Right lobe of liver (tissue), 6 donors: ENCODE measurements at regions not wholly inside any gene's neighbourhood (a gene's known extent, or its start where the extent isn't known, plus 50 kb on each side); places are given as distances from the start of the nearest gene placed in this dataset.

ENCODE experiments used
- ATAC-seq, 4 donors: fragments of 200-7000 bp; cut with Tn5 transposase; one replicate each; pipeline ENCODE4 v1.9.1; 2020; ENCODE audit warnings: mild to moderate bottlenecking in 4 of 4, moderate library complexity in 4 of 4
- DNase-seq, 3 donors: peaks; one replicate each; pipeline ENCODE4 v3.0.0-alpha.2; 2020
- H3K27ac ChIP-seq, 3 donors: fragments of 200-600 bp; one replicate each; pipeline ENCODE4 v1.8.0; 2022
- H3K27me3 ChIP-seq, 2 donors: fragments of 200-600 bp; one replicate each; pipeline ENCODE4 v1.8.0; 2022
- H3K36me3 ChIP-seq, 4 donors: fragments of 200-600 bp; sonication (generic) in 1 of 4; one replicate each; pipeline versions ENCODE4 v1.5.1 to v1.8.0; 2017 to 2022; ENCODE audit warnings: control low read depth in 1 of 4
- H3K4me1 ChIP-seq, 4 donors: fragments of 200-600 bp; sonication (generic) in 1 of 4; one replicate each; pipeline versions ENCODE4 v1.5.1 to v1.8.0; 2017 to 2022; ENCODE audit warnings: control low read depth in 1 of 4
- H3K4me3 ChIP-seq, 3 donors: fragments of 200-600 bp; one replicate each; pipeline ENCODE4 v1.8.0; 2022
- H3K9me3 ChIP-seq, 4 donors: fragments of 200-600 bp; sonication (generic) in 1 of 4; one replicate each; pipeline versions ENCODE4 v1.5.1 to v1.8.0; 2017 to 2022; ENCODE audit warnings: control low read depth in 1 of 4
- CTCF ChIP-seq, 4 donors: fragments of 200-600 bp in 3 of 4; fragments of 450-650 bp in 1 of 4; IDR thresholded peaks; one replicate each; pipeline versions ENCODE4 v1.5.1 to v1.8.0; 2016 to 2022; ENCODE audit warnings: antibody characterized with exemption in 4 of 4, mild to moderate bottlenecking in 2 of 4
- POLR2A ChIP-seq: fragments of 450-650 bp; IDR thresholded peaks from one replicate; pipeline ENCODE4 v1.6.1; 2017; ENCODE audit warnings: antibody characterized with exemption, mild to moderate bottlenecking
- WGBS: methylation state at CpG from one replicate; pipeline ENCODE4 v1.1.6; 2018; ENCODE audit warnings: low coverage, low lambda C conversion rate; ENCODE audit not compliant: insufficient coverage; ENCODE audit errors: missing lambda C conversion rate; 5-methylcytosine and 5-hydroxymethylcytosine counted together
- intact Hi-C, 2 donors: fragments of 100-400 bp; cut with DNase I; formaldehyde crosslinking; loops; one replicate each; pipeline versions ENCODE4 v1.11.2 to v1.14.1; 2022
- donor health status: DM: no; HTN: yes; CAD: no.
- donor health status: DM: no; HTN: no; CAD: no.
- donor health status: DM: no; HTN: no; CAD: no.
- donor health status: DM: no; HTN: yes; CAD: no.
- donor health status: DM: no; HTN: yes; CAD: no.

- Histone ChIP-seq H3K4me1 (no peaks in the 10 kb centered on the region), H3K4me3 (no peak overlapping the region), H3K9me3 (no peaks in the 10 kb centered on the region), H3K27me3 (no peaks in the 10 kb centered on the region), H3K27ac (no peak overlapping the region), H3K36me3 (no peaks in the 10 kb centered on the region)
- WGBS: 41% methylated on average over 2 of the region's 2 CpGs
- ATAC-seq (no peak), DNase-seq (no peak)
- intact Hi-C loops: no loop called here
- TF ChIP-seq POLR2A (no peak), CTCF (IDR thresholded peaks at IDR 0.05) (no peak)
These were observed 921.6 kb upstream of the PCDH20 start for GRCh38 chr13:62337109-62337880.

- H3K27ac ChIP-seq: no peak overlapping the region
- DNase-seq: no peak
- ATAC-seq: no peak
- no peaks in the 10 kb centered on the region for H3K27me3 ChIP-seq
- no peaks in the 10 kb centered on the region for H3K36me3 ChIP-seq
- H3K9me3 ChIP-seq: no peaks in the 10 kb centered on the region
- TF ChIP-seq POLR2A (no peak), CTCF (IDR thresholded peaks at IDR 0.05) (no peak)
- intact Hi-C loops: no loop called here
- no peaks in the 10 kb centered on the region for H3K4me1 ChIP-seq
- 11% methylated on average over 1 of the region's 1 CpG for WGBS
- H3K4me3 ChIP-seq: no peak overlapping the region
These were observed 920.9 kb upstream of the PCDH20 start for GRCh38 chr13:62336507-62336906.

GRCh38 chr13:62333466-62333865 is 917.8 kb upstream of the PCDH20 start:
- Histone ChIP-seq H3K36me3 (no peaks in the 10 kb centered on the region), H3K4me1 (no peaks in the 10 kb centered on the region), H3K4me3 (no peak overlapping the region), H3K27me3 (no peaks in the 10 kb centered on the region), H3K9me3 (no peaks in the 10 kb centered on the region), H3K27ac (no peak overlapping the region)
- intact Hi-C loops: no loop called here
- TF ChIP-seq CTCF (IDR thresholded peaks at IDR 0.05) (no peak), POLR2A (no peak)
- no peak for DNase-seq
- ATAC-seq: no peak
- 91% methylated on average over 15 of the region's 15 CpGs for WGBS

- intact Hi-C loops: no loop called here
- Histone ChIP-seq H3K27me3 (no peaks in the 10 kb centered on the region), H3K27ac (no peak overlapping the region), H3K9me3 (no peaks in the 10 kb centered on the region), H3K36me3 (no peaks in the 10 kb centered on the region), H3K4me3 (no peak overlapping the region), H3K4me1 (no peaks in the 10 kb centered on the region)
- ATAC-seq (no peak), DNase-seq (no peak)
- no peak for TF ChIP-seq CTCF (IDR thresholded peaks at IDR 0.05)
- TF ChIP-seq POLR2A: no peak
- WGBS: 22% methylated on average over 2 of the region's 2 CpGs
These were observed 915.7 kb upstream of the PCDH20 start for GRCh38 chr13:62331384-62331783.
